Transverse colon (tissue), 4 donors: ENCODE measurements at regions not wholly inside any gene's neighbourhood (a gene's known extent, or its start where the extent isn't known, plus 50 kb on each side); places are given as distances from the start of the nearest gene placed in this dataset.

Source experiments
- DNase-seq: peaks from one replicate; pipeline ENCODE4 v3.0.0-alpha.2; 2019
- H3K27ac ChIP-seq, 4 donors: fragments of 200-600 bp; sonication (generic); 2 replicates each; pipeline ENCODE4 v1.5.1; 2016 to 2018; ENCODE audit warnings: inconsistent platforms in 4 of 4
- H3K27me3 ChIP-seq: fragments of 200-600 bp; sonication (generic); 2 replicates; pipeline ENCODE4 v1.5.1; 2017; ENCODE audit warnings: inconsistent platforms
- H3K36me3 ChIP-seq, 4 donors: fragments of 200-600 bp; sonication (generic); 2 replicates each; pipeline ENCODE4 v1.5.1; 2017 to 2019; ENCODE audit warnings: inconsistent platforms in 4 of 4
- H3K4me1 ChIP-seq, 4 donors: fragments of 200-600 bp; sonication (generic); 2 replicates each; pipeline ENCODE4 v1.5.1; 2017 to 2020; ENCODE audit warnings: inconsistent platforms in 4 of 4
- H3K4me3 ChIP-seq, 4 donors: fragments of 200-600 bp; sonication (generic); 1 replicate in 1 of 4; 2 replicates in 3 of 4; pipeline versions ENCODE4 v1.5.1 to v1.6.1; 2017 to 2019; ENCODE audit warnings: inconsistent platforms in 4 of 4
- H3K9me3 ChIP-seq, 2 donors: fragments of 200-600 bp; sonication (generic); 2 replicates each; pipeline ENCODE4 v1.5.1; 2017 to 2019; ENCODE audit warnings: inconsistent platforms in 2 of 2
- CTCF ChIP-seq, 5 experiments: fragments of 200-600 bp in 3 of 5; fragments of 450-650 bp in 2 of 5; sonication (generic) in 3 of 5; IDR thresholded peaks; 1 replicate in 2 of 5; 2 replicates in 3 of 5; pipeline ENCODE4 v1.5.1; 2016 to 2017; ENCODE audit warnings: antibody characterized with exemption in 5 of 5, inconsistent platforms in 3 of 5, mild to moderate bottlenecking in 2 of 5, moderate library complexity in 1 of 5
- EP300 ChIP-seq: sonication (generic); formaldehyde crosslinking; IDR thresholded peaks from one replicate; pipeline ENCODE4 v1.6.1; 2017; ENCODE audit warnings: antibody characterized with exemption, low read depth
- POLR2A ChIP-seq: fragments of 450-650 bp; IDR thresholded peaks from one replicate; pipeline ENCODE4 v1.6.1; 2016; ENCODE audit warnings: antibody characterized with exemption, mild to moderate bottlenecking, moderate library complexity
- POLR2AphosphoS5 ChIP-seq, 3 donors: sonication (generic); formaldehyde crosslinking; IDR thresholded peaks; one replicate each; pipeline ENCODE4 v1.6.1; 2016; ENCODE audit warnings: antibody characterized with exemption in 3 of 3
- WGBS, 2 donors: methylation state at CpG; one replicate each; pipeline ENCODE4 v1.1.5; 2018; ENCODE audit warnings: low coverage in 1 of 2; 5-methylcytosine and 5-hydroxymethylcytosine counted together
- in situ Hi-C, 4 donors: fragments of 200-750 bp; cut with MboI; loops; one replicate each; pipeline versions ENCODE4 v1.15.0 to v1.15.1; 2017; ENCODE audit warnings: low sequenced_read_pairs in 3 of 4, low pct_ligation_motif_present in 1 of 4, low pct_unique_long_range_greater_than_20kb in 1 of 4
- intact Hi-C: fragments of 100-400 bp; cut with DNase I; formaldehyde crosslinking; loops from one replicate; pipeline ENCODE4 v1.15.1; 2023; ENCODE audit warnings: low total_unique reads

DNA sequence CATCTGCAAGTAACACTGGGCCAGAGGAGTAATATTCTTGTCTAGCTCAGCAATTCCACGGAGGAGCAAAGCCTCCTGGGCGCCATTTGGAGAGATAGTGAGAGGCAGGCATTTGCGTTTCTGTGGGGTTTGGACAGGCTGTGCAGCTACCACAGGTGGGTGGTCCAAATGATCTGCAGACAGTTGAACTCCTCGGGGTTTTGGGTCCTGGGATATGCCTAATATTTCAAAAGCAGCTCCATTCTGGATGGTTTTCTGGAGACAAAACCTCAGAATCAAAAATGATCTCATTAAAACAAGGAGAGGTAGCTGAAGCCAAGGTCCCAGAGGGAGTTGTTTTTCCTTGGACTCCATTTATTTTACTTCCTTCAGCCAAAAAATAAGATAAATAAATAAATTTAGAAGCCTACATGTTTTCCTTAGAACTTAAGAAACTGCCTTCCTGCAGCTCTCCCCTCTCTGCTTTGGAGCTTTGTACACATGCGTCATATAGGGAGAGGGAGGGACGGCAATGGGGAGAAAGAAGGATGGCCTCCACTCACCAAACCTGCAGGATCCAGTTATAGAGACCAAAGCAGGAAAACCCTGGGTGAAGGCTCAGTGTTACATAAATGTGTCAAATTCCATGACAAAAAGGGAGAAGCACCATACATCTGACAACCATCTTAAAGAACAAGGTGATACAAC, 227.3 kb upstream of the DAAM1 start:
- in situ Hi-C loops (no loop called here), intact Hi-C loops (no loop called here)
- Histone ChIP-seq H3K4me3 (no peak overlapping the region), H3K9me3 (no peaks in the 10 kb centered on the region), H3K36me3 (no peaks in the 10 kb centered on the region), H3K27me3 (no peaks in the 10 kb centered on the region), H3K27ac (no peak overlapping the region), H3K4me1 (no peaks in the 10 kb centered on the region)
- DNase-seq, result no peak
- TF ChIP-seq EP300 (no peak), CTCF (IDR thresholded peaks at IDR 0.05) (no peak), POLR2AphosphoS5 (IDR thresholded peaks at IDR 0.05) (no peak)
- WGBS, 2 donors, result 71 to 79% methylated on average over 6 of the region's 6 CpGs

DNA sequence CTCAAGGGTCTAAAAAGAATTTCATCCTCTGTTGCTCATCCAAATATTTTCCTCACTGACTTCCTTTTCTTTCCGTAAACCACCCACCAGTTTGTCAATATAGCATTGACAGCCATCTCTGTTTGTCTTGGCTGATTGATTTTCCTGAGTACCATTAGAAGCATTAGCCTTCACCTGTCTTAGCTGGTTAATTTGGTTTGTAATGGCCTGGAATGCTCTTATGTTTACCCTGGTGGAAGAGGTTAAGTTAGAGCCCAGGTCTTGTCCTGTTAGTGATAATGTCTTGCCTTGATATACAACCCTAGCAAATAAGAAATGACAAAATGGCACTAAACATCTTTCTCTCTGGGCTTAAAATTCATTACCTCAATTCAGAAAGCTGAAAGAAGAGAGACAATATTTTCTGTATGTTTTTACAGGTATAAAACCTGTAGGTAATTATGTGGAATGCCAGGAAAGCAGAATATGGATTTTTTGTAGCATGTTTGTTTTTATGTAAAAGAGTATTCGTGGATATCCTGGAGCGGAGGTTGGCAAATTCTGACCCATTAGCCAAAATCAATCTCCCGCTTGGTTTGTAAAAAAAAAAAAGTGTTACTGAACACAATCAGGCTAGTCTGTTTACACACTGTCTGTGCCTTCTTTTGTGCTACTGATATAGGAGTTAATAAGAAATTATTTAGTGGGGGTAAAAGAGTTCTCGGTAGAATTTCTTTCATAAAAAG, 224.4 kb upstream of the DAAM1 start:
- no peaks in the 10 kb centered on the region for H3K9me3 ChIP-seq
- no peak for DNase-seq
- H3K4me1 ChIP-seq, result no peaks in the 10 kb centered on the region
- WGBS, 2 donors, result 88 to 91% methylated on average over 5 of the region's 5 CpGs
- intact Hi-C loops (no loop called here), in situ Hi-C loops (no loop called here)
- TF ChIP-seq CTCF (IDR thresholded peaks at IDR 0.05), result no peak
- no peak for TF ChIP-seq POLR2A
- H3K36me3 ChIP-seq, result no peaks in the 10 kb centered on the region
- H3K4me3 ChIP-seq, result no peak overlapping the region
- H3K27me3 ChIP-seq, result no peaks in the 10 kb centered on the region
- H3K27ac ChIP-seq, result no peak overlapping the region

GRCh38 chr14:58964598-58964928, 223.9 kb upstream of the DAAM1 start:
- Histone ChIP-seq H3K4me1 (no peaks in the 10 kb centered on the region), H3K4me3 (no peak overlapping the region), H3K27ac (no peak overlapping the region), H3K36me3 (no peaks in the 10 kb centered on the region), H3K9me3 (no peaks in the 10 kb centered on the region), H3K27me3 (no peaks in the 10 kb centered on the region)
- 89 to 90% methylated on average over 7 to 9 of the region's 9 CpGs for WGBS, 2 donors
- no peak for TF ChIP-seq POLR2A
- TF ChIP-seq EP300, result no peak
- no peak for DNase-seq
- in situ Hi-C loops (no loop called here), intact Hi-C loops (no loop called here)

DNA sequence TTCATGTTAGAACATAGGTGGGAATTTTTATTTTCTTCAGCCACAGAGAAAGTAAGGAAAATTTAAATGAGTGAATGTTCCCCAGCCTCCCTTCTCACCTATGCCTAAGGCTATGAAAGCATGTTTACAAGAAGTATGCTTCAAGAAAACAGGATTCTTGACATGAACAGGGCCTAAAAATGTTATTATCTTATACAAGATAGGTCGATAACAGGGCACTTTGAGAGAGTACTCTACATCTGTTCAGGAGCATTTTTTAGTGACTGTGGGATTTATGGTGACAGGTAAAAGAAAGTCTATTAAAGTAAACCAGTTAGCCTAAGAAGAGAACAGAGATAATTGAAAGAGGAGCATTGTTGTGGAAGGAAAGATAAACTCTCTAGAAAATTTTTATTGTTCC, 222.9 kb upstream of the DAAM1 start:
- TF ChIP-seq EP300, result no peak
- TF ChIP-seq POLR2A, result no peak
- no peak for TF ChIP-seq POLR2AphosphoS5 (IDR thresholded peaks at IDR 0.05)
- no peak for TF ChIP-seq CTCF (IDR thresholded peaks at IDR 0.05)
- Histone ChIP-seq H3K27ac (no peak overlapping the region), H3K9me3 (no peaks in the 10 kb centered on the region), H3K27me3 (no peaks in the 10 kb centered on the region), H3K36me3 (no peaks in the 10 kb centered on the region), H3K4me3 (no peak overlapping the region), H3K4me1 (peaks cover 0 to 4% (median 0%) of the 10 kb centered on the region in 4 donors)
- in situ Hi-C loops (no loop called here), intact Hi-C loops (no loop called here)
- no peak for DNase-seq
- 64 to 70% methylated on average over 1 of the region's 1 CpG for WGBS, 2 donors
